HCT116 (cell line): ENCODE measurements at regions not wholly inside any gene's neighbourhood (a gene's known extent, or its start where the extent isn't known, plus 50 kb on each side); places are given as distances from the start of the nearest gene placed in this dataset.

Experiments
- POLR2A ChIP-seq: IDR thresholded peaks from 2 replicates; pipeline ENCODE4 v1.7.0; 2011; ENCODE audit warnings: borderline replicate concordance; ENCODE audit not compliant: insufficient read depth, insufficient read length; ENCODE audit errors: extremely low read depth
- RAD21 ChIP-seq: IDR thresholded peaks from 2 replicates; pipeline ENCODE4 v1.6.1; 2012; ENCODE audit warnings: low read depth, mild to moderate bottlenecking
- TF ChIP-seq, protein P1 (sequence below), 3 experiments: fragments of 200-600 bp in 1 of 3; sonication (generic) in 1 of 3; IDR thresholded peaks in 2 of 3; conservative IDR thresholded peaks in 1 of 3; 2 replicates each; pipeline ENCODE4 v1.5.1; 2012 to 2017; ENCODE audit warnings: low read depth in 2 of 3, low read length in 2 of 3, antibody characterized with exemption in 1 of 3, borderline replicate concordance in 1 of 3, control low read depth in 1 of 3, mild to moderate bottlenecking in 1 of 3, mixed read lengths in 1 of 3, mixed run types in 1 of 3, moderate library complexity in 1 of 3; ENCODE audit not compliant: insufficient read depth in 1 of 3
- TF ChIP-seq, protein P2 (sequence below): IDR thresholded peaks from 2 replicates; pipeline ENCODE4 v1.6.1; 2012

DNA sequence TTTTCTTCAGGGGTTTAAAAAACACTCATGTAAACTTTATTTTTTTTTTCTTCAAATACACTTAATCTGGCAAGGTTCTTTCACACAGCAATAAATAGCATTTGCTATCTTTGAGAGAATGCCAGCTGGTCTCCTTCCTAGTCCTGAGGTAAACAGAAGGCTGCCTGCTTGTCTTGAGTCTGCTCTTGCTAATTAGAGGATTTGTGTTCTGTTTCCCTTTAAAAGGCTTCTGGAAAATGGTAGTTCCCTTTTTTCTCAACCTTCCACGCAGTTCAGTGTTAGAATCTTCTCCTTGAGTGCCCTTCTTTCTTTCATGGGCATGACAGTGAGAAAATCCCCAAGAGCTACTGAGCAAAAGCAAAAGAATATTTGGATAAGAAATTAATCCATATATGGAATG lies 92.3 kb upstream of the DCN start:
- no peak for TF ChIP-seq POLR2A
- TF ChIP-seq, protein P1, sequence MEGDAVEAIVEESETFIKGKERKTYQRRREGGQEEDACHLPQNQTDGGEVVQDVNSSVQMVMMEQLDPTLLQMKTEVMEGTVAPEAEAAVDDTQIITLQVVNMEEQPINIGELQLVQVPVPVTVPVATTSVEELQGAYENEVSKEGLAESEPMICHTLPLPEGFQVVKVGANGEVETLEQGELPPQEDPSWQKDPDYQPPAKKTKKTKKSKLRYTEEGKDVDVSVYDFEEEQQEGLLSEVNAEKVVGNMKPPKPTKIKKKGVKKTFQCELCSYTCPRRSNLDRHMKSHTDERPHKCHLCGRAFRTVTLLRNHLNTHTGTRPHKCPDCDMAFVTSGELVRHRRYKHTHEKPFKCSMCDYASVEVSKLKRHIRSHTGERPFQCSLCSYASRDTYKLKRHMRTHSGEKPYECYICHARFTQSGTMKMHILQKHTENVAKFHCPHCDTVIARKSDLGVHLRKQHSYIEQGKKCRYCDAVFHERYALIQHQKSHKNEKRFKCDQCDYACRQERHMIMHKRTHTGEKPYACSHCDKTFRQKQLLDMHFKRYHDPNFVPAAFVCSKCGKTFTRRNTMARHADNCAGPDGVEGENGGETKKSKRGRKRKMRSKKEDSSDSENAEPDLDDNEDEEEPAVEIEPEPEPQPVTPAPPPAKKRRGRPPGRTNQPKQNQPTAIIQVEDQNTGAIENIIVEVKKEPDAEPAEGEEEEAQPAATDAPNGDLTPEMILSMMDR (IDR thresholded peaks at IDR 0.05 in 2 of 3, conservative IDR thresholded peaks at IDR 0.05 in 1 of 3; ENCODE audit: borderline replicate concordance in 1 of 3, insufficient read depth in 1 of 3, low read depth in 2 of 3, low read length in 2 of 3), result no peak
- no peak for TF ChIP-seq RAD21
- TF ChIP-seq, protein P2, sequence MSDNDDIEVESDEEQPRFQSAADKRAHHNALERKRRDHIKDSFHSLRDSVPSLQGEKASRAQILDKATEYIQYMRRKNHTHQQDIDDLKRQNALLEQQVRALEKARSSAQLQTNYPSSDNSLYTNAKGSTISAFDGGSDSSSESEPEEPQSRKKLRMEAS, result no peak
